Fibroblast of the aortic adventitia (primary cell): ENCODE measurements at regions not wholly inside any gene's neighbourhood (a gene's known extent, or its start where the extent isn't known, plus 50 kb on each side); places are given as distances from the start of the nearest gene placed in this dataset.

Source experiments
- DNase-seq: peaks from one replicate; pipeline ENCODE4 v3.0.0-alpha.2; 2010; ENCODE audit warnings: low read depth
- H3K4me3 ChIP-seq: 2 replicates; pipeline ENCODE4 v1.5.1; 2011; ENCODE audit warnings: low read depth, mild to moderate bottlenecking, control low read depth, low read length, moderate library complexity
- CTCF ChIP-seq: IDR thresholded peaks from 2 replicates; pipeline ENCODE4 v1.5.1; 2011; ENCODE audit warnings: mild to moderate bottlenecking, low read length, control low read depth, inconsistent platforms; ENCODE audit not compliant: insufficient read depth

GRCh38 chr2:188811522-188811921, 162.7 kb upstream of the COL3A1 start:
- H3K4me3 ChIP-seq, result no peak overlapping the region
- no peak for TF ChIP-seq CTCF
- peak; percentile 88 for DNase-seq

DNA sequence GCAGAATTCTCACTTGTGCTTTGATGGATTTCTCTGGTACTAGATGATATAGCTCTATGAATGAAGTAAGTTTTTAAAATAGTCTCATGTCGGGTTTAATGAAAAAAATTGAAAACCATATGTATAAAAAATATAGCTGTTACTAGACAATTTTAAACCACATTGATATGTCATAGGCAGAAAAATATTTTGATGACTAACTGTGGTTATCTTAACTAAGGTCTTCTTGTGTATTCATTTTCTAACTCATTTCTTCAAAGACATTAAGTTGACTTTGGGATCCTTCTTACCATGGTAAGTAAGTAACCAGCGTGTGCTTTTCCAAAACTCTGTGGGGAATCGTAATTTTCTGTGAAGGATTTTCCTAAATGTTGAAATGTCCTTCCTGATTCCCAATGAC, 160.9 kb upstream of the COL3A1 start:
- DNase-seq, result peak; percentile 59
- no peak overlapping the region for H3K4me3 ChIP-seq
- no peak for TF ChIP-seq CTCF

GRCh38 chr2:188813857-188814256, 160.3 kb upstream of the COL3A1 start:
- no peak for TF ChIP-seq CTCF
- peak; percentile 59 for DNase-seq
- no peak overlapping the region for H3K4me3 ChIP-seq

DNA sequence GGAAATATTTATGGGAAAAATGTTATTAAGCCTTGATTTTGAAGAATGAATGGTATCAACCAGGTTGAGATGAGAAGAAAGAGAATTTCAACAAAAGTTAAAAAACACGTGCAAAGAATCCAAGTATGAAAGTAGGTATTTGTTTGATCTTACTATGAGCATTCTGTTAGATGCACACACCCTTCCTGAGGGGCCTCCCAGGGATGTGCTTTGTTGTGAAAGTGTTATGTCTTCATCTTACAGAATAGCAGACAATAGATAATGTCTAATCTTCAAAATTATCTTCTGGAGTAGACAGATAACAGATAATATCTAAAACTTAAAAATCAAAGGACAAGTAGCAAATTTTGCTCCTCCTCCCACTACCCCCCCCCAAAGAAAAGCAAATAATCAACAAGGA, 155.2 kb upstream of the COL3A1 start:
- no peak overlapping the region for H3K4me3 ChIP-seq
- no peak for DNase-seq
- TF ChIP-seq CTCF, result no peak

DNA sequence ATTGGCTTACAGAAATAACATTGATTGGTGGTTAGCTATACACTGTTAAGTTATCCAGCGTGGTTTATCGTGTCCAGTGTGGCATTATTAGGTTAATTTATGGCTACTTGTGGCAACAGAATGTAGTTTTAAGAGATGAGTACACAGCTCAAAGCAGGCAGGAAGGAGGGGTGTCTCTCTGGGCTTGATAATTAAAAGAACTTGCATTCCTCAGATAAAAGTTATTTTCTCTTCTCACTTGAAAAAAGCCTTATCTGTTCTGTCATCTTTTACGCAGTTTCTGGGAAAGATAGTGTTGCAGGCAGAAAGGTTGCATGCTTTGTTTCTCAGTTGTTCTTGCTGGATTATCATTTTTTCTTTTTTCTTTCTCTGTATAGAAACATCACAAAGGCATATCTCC, 154.4 kb upstream of the COL3A1 start:
- no peak overlapping the region for H3K4me3 ChIP-seq
- TF ChIP-seq CTCF, result no peak
- DNase-seq, result peak; percentile 59

- H3K4me3 ChIP-seq, result no peak overlapping the region
- DNase-seq, result no peak
- TF ChIP-seq CTCF, result no peak
These were observed 153.6 kb upstream of the COL3A1 start for GRCh38 chr2:188820576-188820975.

DNA sequence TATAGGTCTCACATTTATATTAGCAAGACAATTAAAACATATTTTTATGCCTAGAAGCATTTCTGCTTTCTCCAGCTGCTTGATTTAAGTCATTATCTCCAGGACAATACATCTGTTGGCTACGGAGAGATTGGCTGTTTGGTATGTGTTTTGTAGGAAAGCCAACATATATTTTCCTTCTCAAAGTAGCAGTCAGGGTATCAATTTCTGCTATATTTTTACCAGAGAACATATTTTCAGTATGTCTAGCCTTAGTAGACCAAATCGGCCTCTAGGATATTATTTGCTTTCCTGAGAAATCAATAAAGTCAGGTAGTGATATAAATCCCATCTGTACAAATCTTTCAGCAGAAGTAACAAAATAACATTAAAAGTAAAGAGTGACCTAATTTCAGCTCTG, 150.0 kb upstream of the COL3A1 start:
- H3K4me3 ChIP-seq, result no peak overlapping the region
- no peak for TF ChIP-seq CTCF
- DNase-seq, result no peak
